Astrocyte (in vitro differentiated cells and primary cell): ENCODE measurements at regions not wholly inside any gene's neighbourhood (a gene's known extent, or its start where the extent isn't known, plus 50 kb on each side); places are given as distances from the start of the nearest gene placed in this dataset.

ENCODE experiments used
- DNase-seq: peaks from one replicate; pipeline ENCODE4 v3.0.0-alpha.2; 2010; ENCODE audit warnings: low read depth
- FAIRE-seq: peaks from 2 replicates; lab custom pipeline; 2011; peaks lifted over from hg19 to GRCh38; lab: Jason Lieb, UNC
- H2AFZ ChIP-seq: 2 replicates; pipeline ENCODE4 v1.6.0; 2012; ENCODE audit warnings: low read depth, low read length, inconsistent platforms
- H3K27ac ChIP-seq: 2 replicates; pipeline ENCODE4 v1.5.1; 2011; ENCODE audit warnings: low read depth, low read length, inconsistent platforms
- H3K27me3 ChIP-seq: 2 replicates; pipeline ENCODE4 v1.6.0; 2011; ENCODE audit warnings: low read length, inconsistent platforms; ENCODE audit not compliant: insufficient read depth
- H3K36me3 ChIP-seq: 2 replicates; pipeline ENCODE4 v1.5.1; 2011; ENCODE audit warnings: low read length, inconsistent platforms; ENCODE audit not compliant: insufficient read depth
- H3K4me1 ChIP-seq: 2 replicates; pipeline ENCODE4 v1.5.1; 2011; ENCODE audit warnings: low read length, inconsistent platforms; ENCODE audit not compliant: insufficient read depth
- H3K4me2 ChIP-seq: 2 replicates; pipeline ENCODE4 v1.6.0; 2012; ENCODE audit warnings: low read length, inconsistent platforms
- H3K4me3 ChIP-seq: 2 replicates; pipeline ENCODE4 v1.5.1; 2011; ENCODE audit warnings: low read depth, mild to moderate bottlenecking, low read length, inconsistent platforms; ENCODE audit not compliant: insufficient read depth
- H3K79me2 ChIP-seq: 2 replicates; pipeline ENCODE4 v1.6.0; 2012; ENCODE audit warnings: mild to moderate bottlenecking, low read length, inconsistent platforms; ENCODE audit not compliant: insufficient read depth
- H3K9ac ChIP-seq: 2 replicates; pipeline ENCODE4 v1.6.0; 2012; ENCODE audit warnings: mild to moderate bottlenecking, low read length, inconsistent platforms
- H3K9me3 ChIP-seq: 2 replicates; pipeline ENCODE4 v1.5.1; 2012; ENCODE audit warnings: low read depth, mild to moderate bottlenecking, low read length, inconsistent platforms; ENCODE audit not compliant: insufficient read depth
- H4K20me1 ChIP-seq: 2 replicates; pipeline ENCODE4 v1.6.0; 2012; ENCODE audit warnings: low read length, inconsistent platforms; ENCODE audit not compliant: insufficient read depth
- H3K27ac Mint-ChIP-seq: one replicate; pipeline ENCODE4 v1.8.0; 2021; ENCODE audit warnings: mild to moderate bottlenecking, mixed read lengths; ENCODE audit not compliant: unreplicated experiment
- H3K27me3 Mint-ChIP-seq: one replicate; pipeline ENCODE4 v1.8.0; 2021; ENCODE audit warnings: low read depth, mixed read lengths; ENCODE audit not compliant: unreplicated experiment
- H3K36me3 Mint-ChIP-seq: one replicate; pipeline ENCODE4 v1.8.0; 2021; ENCODE audit warnings: low read depth, mixed read lengths; ENCODE audit not compliant: unreplicated experiment
- H3K4me1 Mint-ChIP-seq: one replicate; pipeline ENCODE4 v1.8.0; 2021; ENCODE audit warnings: low read depth, mixed read lengths; ENCODE audit not compliant: unreplicated experiment
- H3K4me3 Mint-ChIP-seq: one replicate; pipeline ENCODE4 v1.8.0; 2021; ENCODE audit warnings: mild to moderate bottlenecking, moderate library complexity, mixed read lengths; ENCODE audit not compliant: unreplicated experiment
- H3K9me3 Mint-ChIP-seq: one replicate; pipeline ENCODE4 v1.8.0; 2021; ENCODE audit warnings: mild to moderate bottlenecking, mixed read lengths; ENCODE audit not compliant: unreplicated experiment
- CTCF ChIP-seq: IDR thresholded peaks from 2 replicates; pipeline ENCODE4 v1.5.1; 2011; ENCODE audit warnings: low read depth, mild to moderate bottlenecking, inconsistent platforms, low read length, moderate library complexity; ENCODE audit not compliant: insufficient read depth
- EZH2 ChIP-seq: IDR thresholded peaks from 2 replicates; pipeline ENCODE4 v1.6.1; 2012; ENCODE audit warnings: mild to moderate bottlenecking, low read length, inconsistent platforms; ENCODE audit not compliant: insufficient read depth

DNA sequence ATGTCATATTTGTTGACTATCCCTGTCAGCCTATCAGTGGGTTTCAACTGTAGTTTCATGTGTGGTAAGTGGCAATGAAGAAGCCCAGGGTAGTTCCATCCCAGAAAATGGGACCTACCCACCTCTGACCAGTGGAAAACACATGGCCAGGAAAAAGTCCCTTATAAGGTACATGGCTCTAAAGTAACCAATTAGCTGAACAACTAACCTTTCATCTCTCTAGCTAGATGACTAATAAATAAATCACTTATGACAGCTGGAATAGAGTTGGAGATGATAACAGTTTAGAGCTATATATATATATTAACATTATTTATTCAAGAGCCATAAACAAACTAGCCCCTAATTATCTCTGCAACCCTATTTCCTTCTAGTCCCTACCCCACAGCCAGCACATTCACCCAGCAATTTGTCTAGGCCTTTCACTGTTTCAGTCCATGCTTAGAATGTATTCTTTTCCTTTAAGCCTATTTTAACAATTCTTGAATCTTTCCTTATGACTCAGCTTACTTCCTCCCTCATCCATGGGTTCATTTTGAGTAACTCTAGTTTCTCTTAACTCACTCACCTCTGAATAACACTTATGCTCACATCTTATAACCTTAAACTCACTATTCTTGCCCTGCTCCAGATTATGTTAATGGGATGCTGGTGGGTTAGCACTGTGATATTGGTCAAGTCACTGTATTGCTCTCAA lies 83.7 kb downstream of the TNFSF18 start:
- Histone ChIP-seq H3K27ac (peak overlapping the region; percentile 14), H3K27me3 (no peaks in the 10 kb centered on the region)
- no peak for FAIRE-seq

GRCh38 chr1:172967936-172968335 lies 82.8 kb downstream of the TNFSF18 start:
- TF ChIP-seq EZH2 (no peak), CTCF (no peak)
- no peak for FAIRE-seq
- H3K9ac ChIP-seq, result no peak overlapping the region
- Mint-ChIP-seq H3K4me3 (no peak overlapping the region), H3K27ac (peak overlapping the region; percentile 73), H3K4me1 (peaks cover 37% of the 10 kb centered on the region), H3K36me3 (no peaks in the 10 kb centered on the region), H3K9me3 (peaks cover 1% of the 10 kb centered on the region), H3K27me3 (no peaks in the 10 kb centered on the region)
- no peaks in the 10 kb centered on the region for H4K20me1 ChIP-seq
- H3K4me3 ChIP-seq, result no peak overlapping the region
- peak overlapping the region; percentile 1 for H3K27ac ChIP-seq
- H3K4me1 ChIP-seq, result peaks cover 21% of the 10 kb centered on the region
- H3K4me2 ChIP-seq, result no peak overlapping the region
- no peak for DNase-seq
- H2AFZ ChIP-seq, result no peak overlapping the region
- no peaks in the 10 kb centered on the region for H3K79me2 ChIP-seq
- H3K36me3 ChIP-seq, result no peaks in the 10 kb centered on the region
- H3K27me3 ChIP-seq, result no peaks in the 10 kb centered on the region
- H3K9me3 ChIP-seq, result no peaks in the 10 kb centered on the region

More for the DNA sequence above, 83.7 kb downstream of the TNFSF18 start:
- Histone ChIP-seq H3K4me1 (peaks cover 21% of the 10 kb centered on the region), H2AFZ (no peak overlapping the region), H3K36me3 (no peaks in the 10 kb centered on the region), H3K79me2 (no peaks in the 10 kb centered on the region), H3K4me2 (no peak overlapping the region), H3K9ac (no peak overlapping the region), H4K20me1 (no peaks in the 10 kb centered on the region), H3K4me3 (no peak overlapping the region), H3K9me3 (no peaks in the 10 kb centered on the region)
- H3K27me3 Mint-ChIP-seq, result no peaks in the 10 kb centered on the region
- H3K4me3 Mint-ChIP-seq, result no peak overlapping the region
- H3K36me3 Mint-ChIP-seq, result no peaks in the 10 kb centered on the region
- peak; percentile 46 for DNase-seq
- TF ChIP-seq CTCF (no peak), EZH2 (no peak)
- H3K9me3 Mint-ChIP-seq, result peaks cover 6% of the 10 kb centered on the region
- H3K27ac Mint-ChIP-seq, result peak overlapping the region; percentile 73
- H3K4me1 Mint-ChIP-seq, result peaks cover 36% of the 10 kb centered on the region

DNA sequence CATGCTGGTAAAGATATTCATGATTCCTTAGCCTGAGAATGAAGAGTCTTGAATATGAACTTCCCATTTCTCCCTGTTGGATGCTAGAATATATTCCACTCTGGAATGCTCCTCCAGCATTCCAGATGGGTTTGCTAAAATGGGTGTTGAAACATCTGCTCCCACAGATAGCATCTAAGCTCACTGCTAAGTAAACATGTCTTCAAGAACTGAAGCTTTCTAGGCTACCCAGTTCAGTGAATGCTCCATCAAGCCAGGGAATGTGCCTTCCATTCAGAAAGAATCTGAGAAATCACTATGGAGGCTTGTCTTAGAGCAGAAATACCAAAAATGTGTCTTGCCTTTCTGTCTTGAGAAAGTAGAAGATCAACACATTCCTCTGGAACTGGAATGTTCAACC lies 81.1 kb downstream of the TNFSF18 start:
- H3K36me3 Mint-ChIP-seq, result no peaks in the 10 kb centered on the region
- H3K27ac Mint-ChIP-seq, result peak overlapping the region; percentile 73
- Histone ChIP-seq H3K4me1 (peaks cover 21% of the 10 kb centered on the region), H3K9me3 (no peaks in the 10 kb centered on the region), H3K4me2 (no peak overlapping the region), H4K20me1 (no peaks in the 10 kb centered on the region), H3K4me3 (no peak overlapping the region), H2AFZ (no peak overlapping the region), H3K79me2 (no peaks in the 10 kb centered on the region), H3K27ac (peak overlapping the region; percentile 29), H3K9ac (no peak overlapping the region), H3K36me3 (no peaks in the 10 kb centered on the region), H3K27me3 (no peaks in the 10 kb centered on the region)
- DNase-seq (peak; percentile 88), FAIRE-seq (peak; percentile 78)
- H3K27me3 Mint-ChIP-seq, result no peaks in the 10 kb centered on the region
- TF ChIP-seq EZH2 (no peak), CTCF (no peak)
- no peaks in the 10 kb centered on the region for H3K9me3 Mint-ChIP-seq
- no peak overlapping the region for H3K4me3 Mint-ChIP-seq
- H3K4me1 Mint-ChIP-seq, result peaks cover 37% of the 10 kb centered on the region
